ENCODE measurements at regions not wholly inside any gene's neighbourhood (a gene's known extent, or its start where the extent isn't known, plus 50 kb on each side); places are given as distances from the start of the nearest gene placed in this dataset.
A peak's percentile ranks its signal among the peaks of the same experiment; 100 is the strongest.

GRCh38 chr1:91579658-91580228 lies 79.1 kb downstream of the CDC7 start:
- Histone ChIP-seq H3K4me1 (ENCODE audit: insufficient read depth, low read length) (peaks cover 10% of the 10 kb centered on the region), H3K4me3 (ENCODE audit: insufficient read depth, low read depth, low read length) (no peak overlapping the region), H3K27me3 (ENCODE audit: insufficient read depth, low read length) (no peaks in the 10 kb centered on the region), H2AFZ (ENCODE audit: low read depth, low read length) (no peak overlapping the region), H4K20me1 (ENCODE audit: insufficient read depth, low read length) (no peaks in the 10 kb centered on the region), H3K9me3 (ENCODE audit: insufficient read depth, low read depth, low read length) (peaks cover 4% of the 10 kb centered on the region), H3K79me2 (ENCODE audit: insufficient read depth, low read length) (no peaks in the 10 kb centered on the region), H3K36me3 (ENCODE audit: insufficient read depth, low read length) (no peaks in the 10 kb centered on the region), H3K9ac (ENCODE audit: low read length) (no peak overlapping the region), H3K4me2 (ENCODE audit: low read length) (no peak overlapping the region), H3K27ac (ENCODE audit: low read depth, low read length) (no peak overlapping the region)
- DNase-seq (ENCODE audit: low read depth) (no peak), FAIRE-seq (no peak)
- no peak overlapping the region for H3K27ac Mint-ChIP-seq (ENCODE audit: unreplicated experiment)
- H3K27me3 Mint-ChIP-seq (ENCODE audit: low read depth, unreplicated experiment), result peaks cover 13% of the 10 kb centered on the region
- H3K4me3 Mint-ChIP-seq (ENCODE audit: unreplicated experiment), result no peak overlapping the region
- peaks cover 2% of the 10 kb centered on the region for H3K9me3 Mint-ChIP-seq (ENCODE audit: unreplicated experiment)
- H3K4me1 Mint-ChIP-seq (ENCODE audit: low read depth, unreplicated experiment), result peaks cover 22% of the 10 kb centered on the region
- no peak for TF ChIP-seq EZH2 (IDR thresholded peaks at IDR 0.05; ENCODE audit: insufficient read depth, low read length)
- TF ChIP-seq CTCF (IDR thresholded peaks at IDR 0.05; ENCODE audit: insufficient read depth, low read depth, low read length), result no peak
- no peaks in the 10 kb centered on the region for H3K36me3 Mint-ChIP-seq (ENCODE audit: low read depth, unreplicated experiment)

GRCh38 chr1:91582431-91582921 lies 81.8 kb downstream of the CDC7 start:
- Histone ChIP-seq H4K20me1 (ENCODE audit: insufficient read depth, low read length) (no peaks in the 10 kb centered on the region), H2AFZ (ENCODE audit: low read depth, low read length) (peak overlapping the region; percentile 4), H3K4me1 (ENCODE audit: insufficient read depth, low read length) (peaks cover 10% of the 10 kb centered on the region), H3K36me3 (ENCODE audit: insufficient read depth, low read length) (no peaks in the 10 kb centered on the region), H3K9me3 (ENCODE audit: insufficient read depth, low read depth, low read length) (peaks cover 4% of the 10 kb centered on the region), H3K4me3 (ENCODE audit: insufficient read depth, low read depth, low read length) (no peak overlapping the region), H3K4me2 (ENCODE audit: low read length) (peak overlapping the region; percentile 57), H3K79me2 (ENCODE audit: insufficient read depth, low read length) (no peaks in the 10 kb centered on the region), H3K9ac (ENCODE audit: low read length) (peak overlapping the region; percentile 26), H3K27me3 (ENCODE audit: insufficient read depth, low read length) (no peaks in the 10 kb centered on the region), H3K27ac (ENCODE audit: low read depth, low read length) (peak overlapping the region; percentile 90)
- Mint-ChIP-seq H3K4me1 (ENCODE audit: low read depth, unreplicated experiment) (peaks cover 13% of the 10 kb centered on the region), H3K4me3 (ENCODE audit: unreplicated experiment) (no peak overlapping the region), H3K27me3 (ENCODE audit: low read depth, unreplicated experiment) (peaks cover 23% of the 10 kb centered on the region), H3K27ac (ENCODE audit: unreplicated experiment) (peak overlapping the region; percentile 70), H3K36me3 (ENCODE audit: low read depth, unreplicated experiment) (no peaks in the 10 kb centered on the region), H3K9me3 (ENCODE audit: unreplicated experiment) (peaks cover 2% of the 10 kb centered on the region)
- FAIRE-seq (peak; percentile 98), DNase-seq (ENCODE audit: low read depth) (peak; percentile 98)
- no peak for TF ChIP-seq EZH2 (IDR thresholded peaks at IDR 0.05; ENCODE audit: insufficient read depth, low read length)
- no peak for TF ChIP-seq CTCF (IDR thresholded peaks at IDR 0.05; ENCODE audit: insufficient read depth, low read depth, low read length)

GRCh38 chr1:91583326-91583755 lies 82.7 kb downstream of the CDC7 start:
- Mint-ChIP-seq H3K27me3 (ENCODE audit: low read depth, unreplicated experiment) (peaks cover 22% of the 10 kb centered on the region), H3K27ac (ENCODE audit: unreplicated experiment) (no peak overlapping the region), H3K4me3 (ENCODE audit: unreplicated experiment) (no peak overlapping the region), H3K36me3 (ENCODE audit: low read depth, unreplicated experiment) (no peaks in the 10 kb centered on the region), H3K9me3 (ENCODE audit: unreplicated experiment) (no peaks in the 10 kb centered on the region), H3K4me1 (ENCODE audit: low read depth, unreplicated experiment) (peaks cover 11% of the 10 kb centered on the region)
- Histone ChIP-seq H3K27ac (ENCODE audit: low read depth, low read length) (peak overlapping the region; percentile 90), H3K4me1 (ENCODE audit: insufficient read depth, low read length) (peaks cover 10% of the 10 kb centered on the region), H3K27me3 (ENCODE audit: insufficient read depth, low read length) (no peaks in the 10 kb centered on the region), H3K9me3 (ENCODE audit: insufficient read depth, low read depth, low read length) (peaks cover 4% of the 10 kb centered on the region), H3K4me2 (ENCODE audit: low read length) (peak overlapping the region; percentile 57), H3K36me3 (ENCODE audit: insufficient read depth, low read length) (no peaks in the 10 kb centered on the region), H3K9ac (ENCODE audit: low read length) (peak overlapping the region; percentile 68), H3K79me2 (ENCODE audit: insufficient read depth, low read length) (no peaks in the 10 kb centered on the region), H2AFZ (ENCODE audit: low read depth, low read length) (no peak overlapping the region), H4K20me1 (ENCODE audit: insufficient read depth, low read length) (no peaks in the 10 kb centered on the region), H3K4me3 (ENCODE audit: insufficient read depth, low read depth, low read length) (peak overlapping the region; percentile 0)
- FAIRE-seq (no peak), DNase-seq (ENCODE audit: low read depth) (peak; percentile 90)
- TF ChIP-seq CTCF (IDR thresholded peaks at IDR 0.05; ENCODE audit: insufficient read depth, low read depth, low read length) (no peak), EZH2 (IDR thresholded peaks at IDR 0.05; ENCODE audit: insufficient read depth, low read length) (no peak)

Measured in astrocyte (in vitro differentiated cells and primary cell).